Adrenal gland (tissue), 5 donors: ENCODE measurements at regions not wholly inside any gene's neighbourhood (a gene's known extent, or its start where the extent isn't known, plus 50 kb on each side); places are given as distances from the start of the nearest gene placed in this dataset.

ENCODE experiments used
- POLR2A ChIP-seq, 2 donors: fragments of 450-650 bp; IDR thresholded peaks; one replicate each; pipeline ENCODE4 v1.6.1; 2017; ENCODE audit warnings: antibody characterized with exemption in 2 of 2, mild to moderate bottlenecking in 2 of 2, moderate library complexity in 1 of 2
- TF ChIP-seq, protein P1 (sequence below), 6 experiments: fragments of 450-650 bp in 4 of 6; fragments of 200-600 bp in 2 of 6; sonication (generic) in 1 of 6; IDR thresholded peaks; 1 replicate in 5 of 6; 2 replicates in 1 of 6; pipeline versions ENCODE4 v1.5.1 to v1.8.0; 2016 to 2021; ENCODE audit warnings: antibody characterized with exemption in 6 of 6, mild to moderate bottlenecking in 2 of 6, moderate library complexity in 1 of 6
- donor health status: DM: no; HTN: no; CAD: no.

DNA sequence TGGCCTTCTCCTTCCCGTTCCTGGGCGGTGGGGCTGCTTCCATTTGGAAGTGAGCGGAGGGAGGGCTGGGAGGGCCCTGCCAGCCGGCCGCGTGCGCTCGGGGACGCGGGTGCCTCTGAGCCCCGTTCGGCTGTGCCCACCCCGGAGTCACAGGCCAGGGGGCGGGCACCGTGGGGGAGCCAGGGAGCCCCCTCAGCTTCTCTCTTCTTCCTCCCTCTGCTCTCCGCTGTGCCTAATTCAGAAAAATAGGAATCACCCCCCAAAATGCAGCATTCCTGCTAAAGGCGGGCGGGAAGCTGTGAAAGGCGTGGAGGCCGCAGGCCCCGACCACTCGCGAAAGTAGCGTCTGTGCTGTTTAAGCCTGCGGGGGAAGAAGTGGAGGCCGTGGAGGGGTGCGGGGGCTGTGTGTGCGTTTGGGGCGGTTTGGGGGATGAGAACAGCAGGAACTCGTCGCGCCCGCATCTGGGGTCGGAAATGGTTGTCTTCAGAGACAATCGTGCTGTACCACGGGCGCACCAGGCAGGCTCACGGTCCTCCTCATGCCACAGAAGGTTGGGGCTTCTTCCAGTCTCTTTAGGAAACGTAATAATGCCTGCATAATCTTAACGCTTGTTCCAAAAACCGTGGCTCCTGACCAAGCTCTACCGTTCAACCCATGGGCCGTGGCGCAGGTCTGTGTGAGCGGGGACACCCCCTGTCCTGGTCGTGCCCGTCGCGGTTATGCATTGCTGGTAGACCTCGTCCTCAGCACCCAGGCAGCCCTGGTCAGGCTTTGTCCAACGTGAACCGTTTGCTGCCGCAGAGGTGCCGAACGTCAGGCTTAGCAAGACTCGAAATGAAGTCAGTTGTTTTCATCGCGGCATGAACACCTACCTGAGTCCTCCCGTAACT is 110.4 kb upstream of the SOX1 start:
- no peak for TF ChIP-seq POLR2A (IDR thresholded peaks at IDR 0.05)
- TF ChIP-seq, protein P1, sequence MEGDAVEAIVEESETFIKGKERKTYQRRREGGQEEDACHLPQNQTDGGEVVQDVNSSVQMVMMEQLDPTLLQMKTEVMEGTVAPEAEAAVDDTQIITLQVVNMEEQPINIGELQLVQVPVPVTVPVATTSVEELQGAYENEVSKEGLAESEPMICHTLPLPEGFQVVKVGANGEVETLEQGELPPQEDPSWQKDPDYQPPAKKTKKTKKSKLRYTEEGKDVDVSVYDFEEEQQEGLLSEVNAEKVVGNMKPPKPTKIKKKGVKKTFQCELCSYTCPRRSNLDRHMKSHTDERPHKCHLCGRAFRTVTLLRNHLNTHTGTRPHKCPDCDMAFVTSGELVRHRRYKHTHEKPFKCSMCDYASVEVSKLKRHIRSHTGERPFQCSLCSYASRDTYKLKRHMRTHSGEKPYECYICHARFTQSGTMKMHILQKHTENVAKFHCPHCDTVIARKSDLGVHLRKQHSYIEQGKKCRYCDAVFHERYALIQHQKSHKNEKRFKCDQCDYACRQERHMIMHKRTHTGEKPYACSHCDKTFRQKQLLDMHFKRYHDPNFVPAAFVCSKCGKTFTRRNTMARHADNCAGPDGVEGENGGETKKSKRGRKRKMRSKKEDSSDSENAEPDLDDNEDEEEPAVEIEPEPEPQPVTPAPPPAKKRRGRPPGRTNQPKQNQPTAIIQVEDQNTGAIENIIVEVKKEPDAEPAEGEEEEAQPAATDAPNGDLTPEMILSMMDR (IDR thresholded peaks at IDR 0.05), result no peak
